B cell (primary cell): ENCODE measurements at regions not wholly inside any gene's neighbourhood (a gene's known extent, or its start where the extent isn't known, plus 50 kb on each side); places are given as distances from the start of the nearest gene placed in this dataset.

ENCODE experiments used
- ATAC-seq: fragments of 200-7000 bp; cut with Tn5 transposase; one replicate; pipeline ENCODE4 v1.10.0; 2021; ENCODE audit warnings: low read depth, mild to moderate bottlenecking, moderate number of reproducible peaks, moderate library complexity
- CTCF ChIA-PET: fragments of 350-600 bp; sonication (Branson Sonifier 250); formaldehyde crosslinking; loops from one replicate; lab custom pipeline; 2021; ENCODE audit warnings: antibody characterized with exemption, inconsistent platforms; lab: Charles Lee
- POLR2A ChIA-PET: fragments of 350-600 bp; sonication (Branson Sonifier 250); formaldehyde crosslinking; loops from one replicate; lab custom pipeline; 2021; ENCODE audit warnings: antibody characterized with exemption; lab: Charles Lee
- DNase-seq: peaks from one replicate; pipeline ENCODE4 v3.0.0; 2013
- H2AFZ ChIP-seq: 2 replicates; pipeline ENCODE4 v1.6.1; 2012; ENCODE audit warnings: mild to moderate bottlenecking, low read depth, low read length; ENCODE audit not compliant: insufficient read depth, poor library complexity, severe bottlenecking
- H3K27ac ChIP-seq, 2 donors: 1 replicate in 1 of 2; 2 replicates in 1 of 2; pipeline ENCODE4 v1.5.1; 2012 to 2013; ENCODE audit warnings: low read length in 2 of 2, mild to moderate bottlenecking in 2 of 2, moderate library complexity in 1 of 2
- H3K27me3 ChIP-seq, 4 experiments: fragments of 200-600 bp in 1 of 4; sonication (generic) in 1 of 4; replicated peaks in 1 of 4; 1 replicate in 2 of 4; 2 replicates in 2 of 4; pipeline versions ENCODE4 v1.6.1 to v1.7.0; 2013 to 2016; ENCODE audit warnings: low read length in 3 of 4, mild to moderate bottlenecking in 2 of 4, mixed read lengths in 1 of 4, moderate library complexity in 1 of 4; ENCODE audit not compliant: insufficient read depth in 4 of 4, control insufficient read depth in 3 of 4; ENCODE audit errors: control extremely low read depth in 1 of 4
- H3K36me3 ChIP-seq, 2 experiments: replicated peaks in 1 of 2; 1 replicate in 1 of 2; 2 replicates in 1 of 2; pipeline versions ENCODE4 v1.6.1 to v1.7.1; 2013; ENCODE audit warnings: low read length in 1 of 2; ENCODE audit not compliant: insufficient read depth in 2 of 2, control insufficient read depth in 1 of 2; ENCODE audit errors: control extremely low read depth in 1 of 2, extremely low read depth in 1 of 2
- H3K4me1 ChIP-seq, 2 donors: fragments of 200-600 bp in 1 of 2; sonication (generic) in 1 of 2; 1 replicate in 1 of 2; 2 replicates in 1 of 2; pipeline versions ENCODE4 v1.5.1 to v1.6.1; 2013 to 2017; ENCODE audit warnings: low read length in 2 of 2; ENCODE audit not compliant: control insufficient read depth in 2 of 2, insufficient read depth in 2 of 2
- H3K4me2 ChIP-seq: replicated peaks from 2 replicates; pipeline ENCODE3; 2012; ENCODE audit warnings: mild to moderate bottlenecking, low read depth, low read length; ENCODE audit not compliant: poor library complexity, severe bottlenecking
- H3K4me3 ChIP-seq, 5 experiments: fragments of 200-600 bp in 1 of 5; sonication (generic) in 1 of 5; 1 replicate in 3 of 5; 2 replicates in 2 of 5; pipeline versions ENCODE4 v1.5.1 to v1.7.0; 2011 to 2016; ENCODE audit warnings: low read length in 4 of 5, mild to moderate bottlenecking in 4 of 5, low read depth in 2 of 5, control low read depth in 1 of 5, moderate library complexity in 1 of 5; ENCODE audit not compliant: insufficient read depth in 1 of 5; ENCODE audit errors: control extremely low read depth in 1 of 5, extremely low read depth in 1 of 5
- H3K79me2 ChIP-seq: fragments of 200-600 bp; sonication (generic); one replicate; pipeline ENCODE4 v1.6.0; 2016; ENCODE audit warnings: low read length; ENCODE audit not compliant: control insufficient read depth, insufficient read depth
- H3K9ac ChIP-seq: fragments of 200-600 bp; sonication (generic); 2 replicates; pipeline ENCODE4 v1.6.1; 2017; ENCODE audit warnings: mild to moderate bottlenecking, low read length, moderate library complexity
- H3K9me3 ChIP-seq, 3 donors: one replicate each; pipeline versions ENCODE4 v1.6.1 to v1.7.1; 2013; ENCODE audit warnings: low read length in 2 of 3; ENCODE audit not compliant: control insufficient read depth in 2 of 3, insufficient read depth in 1 of 3; ENCODE audit errors: control extremely low read depth in 1 of 3
- H4K20me1 ChIP-seq: 2 replicates; pipeline ENCODE4 v1.6.0; 2012; ENCODE audit warnings: mild to moderate bottlenecking, low read length; ENCODE audit not compliant: insufficient read depth, control insufficient read depth, poor library complexity, severe bottlenecking
- H3K27ac Mint-ChIP-seq: one replicate; pipeline ENCODE4 v1.8.0; 2021; ENCODE audit warnings: mixed read lengths
- H3K27me3 Mint-ChIP-seq: one replicate; pipeline ENCODE4 v1.8.0; 2021; ENCODE audit warnings: mixed read lengths
- H3K4me1 Mint-ChIP-seq: one replicate; pipeline ENCODE4 v1.8.0; 2021; ENCODE audit warnings: mixed read lengths
- H3K4me3 Mint-ChIP-seq: one replicate; pipeline ENCODE4 v1.8.0; 2021; ENCODE audit warnings: mixed read lengths
- H3K9me3 Mint-ChIP-seq: one replicate; pipeline ENCODE4 v1.8.0; 2022; ENCODE audit warnings: mixed read lengths; ENCODE audit not compliant: insufficient read depth
- CTCF ChIP-seq: fragments of 200-600 bp; IDR thresholded peaks from one replicate; pipeline ENCODE4 v1.8.0; 2022; ENCODE audit warnings: antibody characterized with exemption, mild to moderate bottlenecking
- EZH2 ChIP-seq: IDR thresholded peaks from 2 replicates; pipeline ENCODE4 v1.6.1; 2012; ENCODE audit warnings: borderline replicate concordance, low read depth, mild to moderate bottlenecking, moderate library complexity, low read length; ENCODE audit not compliant: insufficient read depth, poor library complexity, severe bottlenecking
- WGBS: methylation state at CpG from one replicate; pipeline ENCODE4 v1.1.5; 2013; ENCODE audit warnings: missing lambda C conversion rate; ENCODE audit not compliant: insufficient coverage; 5-methylcytosine and 5-hydroxymethylcytosine counted together
- intact Hi-C: fragments of 100-400 bp; cut with micrococcal nuclease; formaldehyde crosslinking; loops from one replicate; pipeline ENCODE4 v1.10.0; 2022

- no CpG with 5 or more reads among the region's 2 CpGs for WGBS
- no peaks in the 10 kb centered on the region for H3K79me2 ChIP-seq
- no peak overlapping the region for H3K27ac Mint-ChIP-seq
- no peak overlapping the region for H3K9ac ChIP-seq
- peaks cover 0 to 10% (median 4%) of the 10 kb centered on the region in 3 donors for H3K9me3 ChIP-seq
- no peaks in the 10 kb centered on the region for H3K27me3 ChIP-seq
- TF ChIP-seq EZH2 (no peak), CTCF (no peak)
- no peak overlapping the region for H3K27ac ChIP-seq
- ChIA-PET CTCF (no interaction called here), POLR2A (no interaction called here)
- ATAC-seq (no peak), DNase-seq (no peak)
- H3K27me3 Mint-ChIP-seq: peaks cover 11% of the 10 kb centered on the region
- H2AFZ ChIP-seq: no peak overlapping the region
- no peak overlapping the region for H3K4me3 Mint-ChIP-seq
- H4K20me1 ChIP-seq: no peaks in the 10 kb centered on the region
- H3K4me1 Mint-ChIP-seq: no peaks in the 10 kb centered on the region
- intact Hi-C loops: no loop called here
- no peak overlapping the region for H3K4me3 ChIP-seq
- H3K36me3 ChIP-seq: no peaks in the 10 kb centered on the region
- H3K4me2 ChIP-seq: no peak overlapping the region
- H3K4me1 ChIP-seq: no peaks in the 10 kb centered on the region
- peaks cover 5% of the 10 kb centered on the region for H3K9me3 Mint-ChIP-seq
Observed at GRCh38 chr12:94056419-94057158, 91.8 kb upstream of the PLXNC1 start.

- ATAC-seq: no peak
- no peaks in the 10 kb centered on the region for H3K79me2 ChIP-seq
- POLR2A ChIA-PET: interaction anchor here (0.6 kb wide), 1 partner anchor 227 kb away, joined by 3 read pairs; no protein-coding TSS in a partner anchor
Observed at GRCh38 chr12:94057262-94058151, 90.9 kb upstream of the PLXNC1 start.

More at GRCh38 chr12:94057262-94058151, 90.9 kb upstream of the PLXNC1 start:
- H3K4me3 Mint-ChIP-seq: no peak overlapping the region
- no peaks in the 10 kb centered on the region for H4K20me1 ChIP-seq
- peaks cover 0 to 10% (median 4%) of the 10 kb centered on the region in 3 donors for H3K9me3 ChIP-seq
- no peak overlapping the region for H3K9ac ChIP-seq
- CTCF ChIA-PET: no interaction called here
- H3K27ac ChIP-seq: no peak overlapping the region
- intact Hi-C loops: no loop called here
- no peak overlapping the region for H3K4me3 ChIP-seq
- H3K4me2 ChIP-seq: no peak overlapping the region
- H3K27me3 Mint-ChIP-seq: peaks cover 12% of the 10 kb centered on the region
- 96% methylated on average over 3 of the region's 7 CpGs for WGBS
- DNase-seq: no peak
- H3K27ac Mint-ChIP-seq: no peak overlapping the region
- no peaks in the 10 kb centered on the region for H3K4me1 Mint-ChIP-seq
- H3K9me3 Mint-ChIP-seq: peaks cover 6% of the 10 kb centered on the region
- no peaks in the 10 kb centered on the region for H3K36me3 ChIP-seq
- no peak overlapping the region for H2AFZ ChIP-seq
- H3K4me1 ChIP-seq: no peaks in the 10 kb centered on the region
- TF ChIP-seq CTCF (no peak), EZH2 (no peak)
- no peaks in the 10 kb centered on the region for H3K27me3 ChIP-seq
